Gastrocnemius medialis (tissue), 4 donors: ENCODE measurements at regions not wholly inside any gene's neighbourhood (a gene's known extent, or its start where the extent isn't known, plus 50 kb on each side); places are given as distances from the start of the nearest gene placed in this dataset.

ENCODE experiments used
- CTCF ChIP-seq, 5 experiments: fragments of 450-650 bp in 3 of 5; fragments of 200-600 bp in 2 of 5; sonication (generic) in 2 of 5; IDR thresholded peaks in 4 of 5; conservative IDR thresholded peaks in 1 of 5; 1 replicate in 4 of 5; 2 replicates in 1 of 5; pipeline ENCODE4 v1.5.1; 2016 to 2019; ENCODE audit warnings: antibody characterized with exemption in 5 of 5, mild to moderate bottlenecking in 3 of 5, moderate library complexity in 3 of 5
- POLR2A ChIP-seq, 2 donors: fragments of 450-650 bp; IDR thresholded peaks; one replicate each; pipeline ENCODE4 v1.6.1; 2017; ENCODE audit warnings: antibody characterized with exemption in 2 of 2, mild to moderate bottlenecking in 2 of 2, moderate library complexity in 2 of 2

- TF ChIP-seq CTCF (IDR thresholded peaks at IDR 0.05 in 4 of 5, conservative IDR thresholded peaks at IDR 0.05 in 1 of 5) (no peak), POLR2A (IDR thresholded peaks at IDR 0.05) (no peak)
These were observed 148.0 kb upstream of the ADRA1B start for GRCh38 chr5:159768243-159768642.
